ENCODE measurements at regions not wholly inside any gene's neighbourhood (a gene's known extent, or its start where the extent isn't known, plus 50 kb on each side); places are given as distances from the start of the nearest gene placed in this dataset.

DNA sequence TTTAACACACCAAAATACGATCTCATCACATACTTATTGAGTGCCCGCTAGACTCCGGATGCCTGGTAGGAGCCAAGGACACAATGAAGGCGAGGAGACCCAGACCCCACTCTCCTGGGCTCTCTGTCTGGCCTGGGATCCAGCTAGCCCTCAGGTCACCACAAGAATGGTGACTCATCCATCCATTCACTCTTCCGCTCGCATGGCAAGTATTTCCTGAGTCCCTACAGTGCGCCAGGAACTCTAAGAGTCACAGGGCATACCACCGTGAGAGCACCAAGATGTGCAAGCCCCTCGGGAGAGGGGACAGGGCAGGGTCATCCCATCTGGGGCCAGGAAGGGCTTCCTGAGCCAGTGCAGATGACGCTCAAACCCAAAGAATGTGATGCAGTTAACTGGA lies 101.6 kb upstream of the PRR20G start:
- H4K20me1 ChIP-seq (ENCODE audit: insufficient read depth, low read length), result no peaks in the 10 kb centered on the region
- TF ChIP-seq MAZ (IDR thresholded peaks at IDR 0.05; ENCODE audit: borderline replicate concordance, low read depth, low read length) (no peak), NFE2L2 (IDR thresholded peaks at IDR 0.05; ENCODE audit: low read depth, low read length) (no peak), RCOR1 (IDR thresholded peaks at IDR 0.05; ENCODE audit: insufficient replicate concordance, low read length) (no peak), CEBPB (IDR thresholded peaks at IDR 0.05; ENCODE audit: low read depth, low read length) (no peak), RFX5 (IDR thresholded peaks at IDR 0.05; ENCODE audit: low read depth, low read length) (no peak), MAFK (IDR thresholded peaks at IDR 0.05; ENCODE audit: low read depth, low read length) (no peak)
- TF ChIP-seq, protein P1, sequence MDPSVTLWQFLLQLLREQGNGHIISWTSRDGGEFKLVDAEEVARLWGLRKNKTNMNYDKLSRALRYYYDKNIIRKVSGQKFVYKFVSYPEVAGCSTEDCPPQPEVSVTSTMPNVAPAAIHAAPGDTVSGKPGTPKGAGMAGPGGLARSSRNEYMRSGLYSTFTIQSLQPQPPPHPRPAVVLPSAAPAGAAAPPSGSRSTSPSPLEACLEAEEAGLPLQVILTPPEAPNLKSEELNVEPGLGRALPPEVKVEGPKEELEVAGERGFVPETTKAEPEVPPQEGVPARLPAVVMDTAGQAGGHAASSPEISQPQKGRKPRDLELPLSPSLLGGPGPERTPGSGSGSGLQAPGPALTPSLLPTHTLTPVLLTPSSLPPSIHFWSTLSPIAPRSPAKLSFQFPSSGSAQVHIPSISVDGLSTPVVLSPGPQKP (IDR thresholded peaks at IDR 0.05; ENCODE audit: borderline replicate concordance, low read depth, low read length), result no peak
- no peaks in the 10 kb centered on the region for H3K79me1 ChIP-seq (ENCODE audit: low read depth in 1 of 2, low read length in 2 of 2)
- H2BK5ac ChIP-seq (ENCODE audit: low read depth, low read length, poor library complexity, severe bottlenecking), result no peak overlapping the region
- H2BK120ac ChIP-seq (ENCODE audit: low read depth, low read length), result no peak overlapping the region
- H3K4me3 ChIP-seq (ENCODE audit: insufficient read depth, low read depth, low read length), result no peak overlapping the region
- H3K18ac ChIP-seq (ENCODE audit: low read depth, low read length), result no peak overlapping the region
- 53% methylated on average over 3 of the region's 10 CpGs; no CpG with 5 or more reads in 1 of the 2 experiments for WGBS, 2 experiments (ENCODE audit: extremely low coverage in 2 of 2, insufficient read length in 1 of 2)
- no peak overlapping the region for H3K9ac ChIP-seq (ENCODE audit: low read depth, low read length)
- no peak overlapping the region for H3K4ac ChIP-seq (ENCODE audit: low read depth, low read length)
- no peak overlapping the region for H2AK9ac ChIP-seq (replicated peaks; ENCODE audit: low read depth, low read length, poor library complexity)
- H3K23ac ChIP-seq (ENCODE audit: low read depth, low read length), result no peak overlapping the region
- dilution Hi-C loops (cut with HindIII; ENCODE audit: low sequenced_read_pairs, unreplicated experiment), result no loop called here
- H2AFZ ChIP-seq (replicated peaks; ENCODE audit: low read length, poor library complexity), result no peak overlapping the region
- BruUV-seq (replicated peaks), result no TSS peak
- H2BK15ac ChIP-seq (ENCODE audit: low read depth, low read length), result no peak overlapping the region
- no peak overlapping the region for H2BK20ac ChIP-seq (ENCODE audit: low read depth, low read length)
- in situ Hi-C loops (cut with MboI; ENCODE audit: low sequenced_read_pairs), result no loop called here
- CTCF ChIA-PET, result no interaction called here
- ATAC-seq (ENCODE audit: low read depth) (no peak), DNase-seq (no peak)
- H3K9me3 ChIP-seq (ENCODE audit: control insufficient read depth, insufficient read depth, low read length), result no peaks in the 10 kb centered on the region
- H4K91ac ChIP-seq (ENCODE audit: insufficient read depth, low read depth, low read length), result no peak overlapping the region
- no peak overlapping the region for H3K56ac ChIP-seq (ENCODE audit: extremely low read depth, insufficient read depth, low read length)
- H4K8ac ChIP-seq (ENCODE audit: low read depth in 2 of 2, low read length in 2 of 2), result no peak overlapping the region
- POLR2A ChIA-PET (ENCODE audit: unreplicated experiment), result no interaction called here
- H3K9me1 ChIP-seq (ENCODE audit: insufficient read depth, low read length), result no peaks in the 10 kb centered on the region
- no peak overlapping the region for H3K27ac ChIP-seq (ENCODE audit: insufficient read depth, low read length)
- H4K5ac ChIP-seq (ENCODE audit: low read depth, low read length), result no peak overlapping the region
- no peak overlapping the region for H2AK5ac ChIP-seq (ENCODE audit: low read depth, low read length)
- no peak overlapping the region for H3K4me2 ChIP-seq (ENCODE audit: low read depth, low read length)
- H3K4me1 ChIP-seq (ENCODE audit: control insufficient read depth, insufficient read depth, low read length), result no peaks in the 10 kb centered on the region
- intact Hi-C loops (cut with micrococcal nuclease), result no loop called here
- H3K36me3 ChIP-seq (ENCODE audit: control insufficient read depth, insufficient read depth, low read length), result no peaks in the 10 kb centered on the region
- no peak overlapping the region for H3K14ac ChIP-seq (replicated peaks; ENCODE audit: low read depth, low read length)
- H3K27me3 ChIP-seq (ENCODE audit: control insufficient read depth, insufficient read depth, low read length), result peaks cover 9% of the 10 kb centered on the region

Measured in IMR-90 (cell line).